ENCODE measurements at regions not wholly inside any gene's neighbourhood (a gene's known extent, or its start where the extent isn't known, plus 50 kb on each side); places are given as distances from the start of the nearest gene placed in this dataset.

- no peak for DNase-seq
Measured at GRCh38 chr4:55754754-55755350, 64.7 kb upstream of the EXOC1L start.

GRCh38 chr4:55756208-55756607 is 63.4 kb upstream of the EXOC1L start:
- no peak for DNase-seq

GRCh38 chr4:55757356-55757952 is 62.1 kb upstream of the EXOC1L start:
- no peak for DNase-seq

GRCh38 chr4:55758066-55758465 is 61.5 kb upstream of the EXOC1L start:
- DNase-seq: no peak

- DNase-seq: no peak
Measured at GRCh38 chr4:55758570-55758969, 61.0 kb upstream of the EXOC1L start.

GRCh38 chr4:55762819-55763218 is 56.8 kb upstream of the EXOC1L start:
- DNase-seq: no peak

- DNase-seq: no peak
Measured at GRCh38 chr4:55763996-55764395, 55.6 kb upstream of the EXOC1L start.

- DNase-seq: no peak
Measured at GRCh38 chr4:55765070-55765469, 54.5 kb upstream of the EXOC1L start.

GRCh38 chr4:55768291-55768690 is 51.3 kb upstream of the EXOC1L start:
- no peak for DNase-seq

Measured in left hindlimb (tissue), 1 donor.